ENCODE measurements at regions not wholly inside any gene's neighbourhood (a gene's known extent, or its start where the extent isn't known, plus 50 kb on each side); places are given as distances from the start of the nearest gene placed in this dataset.
"Not testable (repeated sequence)": the region's sequence is repeated elsewhere in the genome, so short reads cannot be mapped to it uniquely, and the experiment has no call there.

- no peak for DNase-seq (ENCODE audit: low spot score)
- no peaks in the 10 kb centered on the region for H3K4me1 ChIP-seq (ENCODE audit: insufficient read depth, low read length, poor library complexity, severe bottlenecking)
- CTCF ChIA-PET = no interaction called here
- H3K36me3 ChIP-seq (ENCODE audit: insufficient read depth, low read length, poor library complexity, severe bottlenecking) = no peaks in the 10 kb centered on the region
- no peaks in the 10 kb centered on the region for H3K27me3 ChIP-seq (replicated peaks; ENCODE audit: insufficient read depth, low read depth, low read length, poor library complexity)
- BruUV-seq (replicated peaks) = no TSS peak
- H3K4me3 ChIP-seq (ENCODE audit: low read depth, low read length, poor library complexity, severe bottlenecking) = no peak overlapping the region
- TF ChIP-seq EZH2 (IDR thresholded peaks at IDR 0.05; ENCODE audit: borderline replicate concordance, low read depth, low read length, poor library complexity, severe bottlenecking) (no peak), CTCF (conservative IDR thresholded peaks at IDR 0.05; ENCODE audit: low read depth, low read length) (no peak)
- no peaks in the 10 kb centered on the region for H3K9me3 ChIP-seq (ENCODE audit: low read depth, low read length, poor library complexity, severe bottlenecking)
- intact Hi-C loops (cut with micrococcal nuclease; ENCODE audit: unreplicated experiment) = no loop called here
- no peak overlapping the region for H3K27ac ChIP-seq (ENCODE audit: low read depth, low read length, poor library complexity, severe bottlenecking)
- POLR2A ChIA-PET (ENCODE audit: low non-redundant PET) = no interaction called here
Observed at GRCh38 chr4:79598214-79598613, 190.2 kb upstream of the GK2 start.

GRCh38 chr4:79597266-79597665 is 189.2 kb upstream of the GK2 start:
- Histone ChIP-seq H3K36me3 (ENCODE audit: insufficient read depth, low read length, poor library complexity, severe bottlenecking) (no peaks in the 10 kb centered on the region), H3K27ac (ENCODE audit: low read depth, low read length, poor library complexity, severe bottlenecking) (no peak overlapping the region), H3K9me3 (ENCODE audit: low read depth, low read length, poor library complexity, severe bottlenecking) (no peaks in the 10 kb centered on the region), H3K4me3 (ENCODE audit: low read depth, low read length, poor library complexity, severe bottlenecking) (no peak overlapping the region), H3K27me3 (replicated peaks; ENCODE audit: insufficient read depth, low read depth, low read length, poor library complexity) (no peaks in the 10 kb centered on the region), H3K4me1 (ENCODE audit: insufficient read depth, low read length, poor library complexity, severe bottlenecking) (no peaks in the 10 kb centered on the region)
- TF ChIP-seq EZH2 (IDR thresholded peaks at IDR 0.05; ENCODE audit: borderline replicate concordance, low read depth, low read length, poor library complexity, severe bottlenecking) = no peak
- CTCF ChIA-PET = no interaction called here
- intact Hi-C loops (cut with micrococcal nuclease; ENCODE audit: unreplicated experiment) = no loop called here
- DNase-seq (ENCODE audit: low spot score) = no peak
- BruUV-seq (replicated peaks) = no TSS peak
- POLR2A ChIA-PET (ENCODE audit: low non-redundant PET) = no interaction called here

- DNase-seq (ENCODE audit: low spot score); POLR2A ChIA-PET (ENCODE audit: low non-redundant PET); H3K27me3 ChIP-seq (replicated peaks; ENCODE audit: insufficient read depth, low read depth, low read length, poor library complexity); H3K4me3 ChIP-seq (ENCODE audit: low read depth, low read length, poor library complexity, severe bottlenecking); intact Hi-C loops (cut with micrococcal nuclease; ENCODE audit: unreplicated experiment); H3K27ac ChIP-seq (ENCODE audit: low read depth, low read length, poor library complexity, severe bottlenecking); CTCF ChIA-PET; BruUV-seq (replicated peaks); H3K4me1 ChIP-seq (ENCODE audit: insufficient read depth, low read length, poor library complexity, severe bottlenecking); H3K36me3 ChIP-seq (ENCODE audit: insufficient read depth, low read length, poor library complexity, severe bottlenecking); H3K9me3 ChIP-seq (ENCODE audit: low read depth, low read length, poor library complexity, severe bottlenecking): not testable (repeated sequence)
Observed at GRCh38 chr4:79592218-79592617, 184.2 kb upstream of the GK2 start.

- TF ChIP-seq EZH2 (IDR thresholded peaks at IDR 0.05; ENCODE audit: borderline replicate concordance, low read depth, low read length, poor library complexity, severe bottlenecking) = no peak
- TF ChIP-seq CTCF (conservative IDR thresholded peaks at IDR 0.05; ENCODE audit: low read depth, low read length) = no peak
- Histone ChIP-seq H3K9me3 (ENCODE audit: low read depth, low read length, poor library complexity, severe bottlenecking) (no peaks in the 10 kb centered on the region), H3K27me3 (replicated peaks; ENCODE audit: insufficient read depth, low read depth, low read length, poor library complexity) (no peaks in the 10 kb centered on the region), H3K4me1 (ENCODE audit: insufficient read depth, low read length, poor library complexity, severe bottlenecking) (no peaks in the 10 kb centered on the region), H3K4me3 (ENCODE audit: low read depth, low read length, poor library complexity, severe bottlenecking) (no peak overlapping the region), H3K36me3 (ENCODE audit: insufficient read depth, low read length, poor library complexity, severe bottlenecking) (no peaks in the 10 kb centered on the region), H3K27ac (ENCODE audit: low read depth, low read length, poor library complexity, severe bottlenecking) (no peak overlapping the region)
- ChIA-PET CTCF (no interaction called here), POLR2A (ENCODE audit: low non-redundant PET) (no interaction called here)
- no TSS peak for BruUV-seq (replicated peaks)
- DNase-seq (ENCODE audit: low spot score) = no peak
- intact Hi-C loops (cut with micrococcal nuclease; ENCODE audit: unreplicated experiment) = no loop called here
Observed at GRCh38 chr4:79588679-79589078, 180.7 kb upstream of the GK2 start.

- DNase-seq (ENCODE audit: low spot score); H3K4me3 ChIP-seq (ENCODE audit: low read depth, low read length, poor library complexity, severe bottlenecking); CTCF ChIA-PET; POLR2A ChIA-PET (ENCODE audit: low non-redundant PET); intact Hi-C loops (cut with micrococcal nuclease; ENCODE audit: unreplicated experiment); H3K36me3 ChIP-seq (ENCODE audit: insufficient read depth, low read length, poor library complexity, severe bottlenecking); H3K27me3 ChIP-seq (replicated peaks; ENCODE audit: insufficient read depth, low read depth, low read length, poor library complexity); H3K27ac ChIP-seq (ENCODE audit: low read depth, low read length, poor library complexity, severe bottlenecking); H3K9me3 ChIP-seq (ENCODE audit: low read depth, low read length, poor library complexity, severe bottlenecking); BruUV-seq (replicated peaks); H3K4me1 ChIP-seq (ENCODE audit: insufficient read depth, low read length, poor library complexity, severe bottlenecking): not testable (repeated sequence)
Observed at GRCh38 chr4:79587207-79587606, 179.2 kb upstream of the GK2 start.

Data from A673 (cell line).